NCI-H1694 treated with DMSO at 0.1 percent for 48 hours (cell line): ENCODE measurements at regions not wholly inside any gene's neighbourhood (a gene's known extent, or its start where the extent isn't known, plus 50 kb on each side); places are given as distances from the start of the nearest gene placed in this dataset.
"Not testable (repeated sequence)": the region's sequence is repeated elsewhere in the genome, so short reads cannot be mapped to it uniquely, and the experiment has no call there.

Source experiments
- DNase-seq: peaks from one replicate; lab custom pipeline; 2025; lab: John Stamatoyannopoulos, UW

DNA sequence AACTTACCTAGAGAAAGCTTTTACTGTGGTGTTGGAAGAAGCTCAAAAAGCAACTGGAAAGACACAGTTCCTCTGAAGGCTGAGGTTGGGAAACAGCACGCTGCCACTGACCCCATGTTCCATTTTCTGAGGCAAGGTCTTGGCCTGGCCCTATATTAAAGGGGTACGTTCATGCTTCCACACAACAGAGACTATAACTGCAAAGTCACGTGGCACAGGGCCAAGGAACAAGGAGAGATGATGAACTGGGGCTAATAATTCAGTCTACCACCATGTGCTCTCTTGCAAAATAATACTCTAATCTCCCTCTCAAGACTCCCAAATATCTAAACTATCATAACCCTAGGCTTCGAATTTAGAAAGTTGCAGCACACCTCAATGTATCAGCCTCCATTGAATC lies 381.6 kb downstream of the DSEL start:
- no peak for DNase-seq

DNA sequence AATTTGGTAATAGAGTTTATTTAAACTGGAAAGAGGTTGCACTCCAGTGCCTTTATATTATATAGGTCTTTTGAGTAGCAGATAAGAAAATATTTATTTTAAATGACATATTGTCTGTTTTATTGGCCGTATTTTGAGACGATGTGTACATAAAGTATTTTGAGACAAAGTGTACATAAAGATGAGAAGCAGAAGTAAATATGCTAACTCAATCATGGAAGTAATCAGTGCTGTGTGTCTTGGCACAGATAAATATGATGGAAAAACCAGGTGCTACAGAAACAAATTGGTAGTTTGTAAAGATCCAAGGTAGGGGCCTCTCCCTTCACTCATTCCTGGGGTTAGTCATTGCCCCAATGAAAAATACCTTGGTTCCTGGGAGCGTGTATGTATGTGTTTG lies 382.9 kb downstream of the DSEL start:
- no peak for DNase-seq

DNA sequence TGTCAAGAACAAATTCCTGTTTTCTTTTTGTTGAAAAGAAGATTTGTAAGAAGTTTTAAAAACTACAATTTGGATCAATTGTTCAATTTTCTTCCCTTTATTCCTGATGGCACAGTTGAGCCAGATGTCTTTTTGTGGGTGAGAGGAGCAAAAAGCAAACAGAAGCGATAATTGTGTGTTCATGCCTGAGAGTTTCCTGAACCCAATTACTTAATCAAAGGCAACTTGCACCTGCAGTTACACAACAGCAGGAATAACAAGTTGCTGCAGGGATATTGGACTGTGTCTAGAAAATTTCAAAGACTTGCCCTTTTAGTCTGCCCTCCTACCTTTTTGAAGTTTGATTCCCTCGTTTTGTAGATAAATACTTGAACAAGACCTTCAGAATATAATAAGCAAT lies 383.6 kb downstream of the DSEL start:
- peak; percentile 53 for DNase-seq

DNA sequence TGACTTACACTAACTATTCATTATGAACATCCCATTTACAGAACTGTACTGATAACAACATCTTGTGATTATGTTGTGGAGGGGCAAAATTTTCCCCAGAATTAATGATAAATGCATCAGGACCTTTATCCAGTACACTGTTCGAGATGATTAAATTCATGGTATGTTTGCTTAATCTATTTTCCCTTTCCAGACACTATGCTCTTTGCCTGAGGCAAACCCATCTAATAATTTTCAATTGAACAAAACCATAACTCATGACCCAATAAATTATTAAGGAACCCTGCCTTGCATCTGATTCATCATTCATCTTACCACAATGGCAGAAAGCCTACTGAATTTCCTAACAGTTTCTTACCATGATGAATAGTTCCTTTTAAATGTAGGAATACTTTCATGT lies 385.0 kb downstream of the DSEL start:
- no peak for DNase-seq

DNA sequence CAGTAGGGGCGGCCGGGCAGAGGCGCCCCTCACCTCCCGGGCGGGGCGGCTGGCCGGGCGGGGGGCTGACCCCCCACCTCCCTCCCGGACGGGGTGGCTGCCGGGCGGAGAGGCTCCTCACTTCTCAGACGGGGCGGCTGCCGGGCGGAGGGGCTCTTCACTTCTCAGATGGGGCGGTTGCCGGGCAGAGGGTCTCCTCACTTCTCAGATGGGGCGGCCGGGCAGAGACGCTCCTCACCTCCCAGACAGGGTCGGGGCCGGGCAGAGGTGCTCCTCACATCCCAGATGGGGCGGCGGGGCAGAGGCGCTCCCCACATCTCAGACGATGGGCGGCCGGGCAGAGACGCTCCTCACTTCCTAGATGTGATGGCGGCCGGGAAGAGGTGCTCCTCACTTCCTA lies 389.8 kb downstream of the DSEL start:
- DNase-seq, result not testable (repeated sequence)

DNA sequence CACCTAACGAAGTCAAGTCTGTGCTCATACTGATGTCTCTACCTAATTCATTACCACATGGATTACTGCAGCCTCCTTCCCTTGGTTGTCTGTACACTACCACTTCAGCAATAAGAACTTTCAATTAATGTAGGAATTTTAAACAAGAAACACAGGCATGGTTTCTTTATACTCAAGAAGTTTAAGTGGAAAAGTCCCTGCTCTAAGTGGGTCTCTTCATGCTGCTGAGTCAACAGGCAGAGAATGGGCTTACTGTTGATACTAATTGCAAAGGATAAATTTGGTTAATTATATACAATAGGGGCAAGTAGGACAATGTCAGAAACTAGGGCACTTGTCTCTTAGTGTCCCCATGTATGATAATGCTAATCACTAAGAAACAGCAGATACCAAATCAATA lies 392.6 kb downstream of the DSEL start:
- DNase-seq, result no peak

DNA sequence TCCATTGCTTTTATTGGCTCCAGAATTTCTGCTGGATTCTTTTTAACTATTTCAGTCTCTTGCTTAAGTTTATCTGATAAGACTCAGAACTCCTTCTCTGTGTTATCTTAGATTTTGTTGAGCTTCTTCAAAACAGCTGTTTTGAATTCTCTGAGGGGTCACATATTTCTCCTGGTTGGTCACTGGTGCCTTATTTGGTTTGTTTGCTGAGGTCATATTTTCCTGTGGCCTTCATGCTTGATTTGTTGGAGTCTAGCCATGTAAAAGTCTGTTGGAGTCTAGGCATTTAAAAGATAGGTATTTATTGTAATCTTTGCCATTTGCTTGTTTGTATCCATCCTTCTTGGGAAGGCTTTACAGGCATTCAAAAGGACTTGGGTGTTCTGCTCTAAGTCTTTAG lies 398.7 kb downstream of the DSEL start:
- DNase-seq, result no peak

DNA sequence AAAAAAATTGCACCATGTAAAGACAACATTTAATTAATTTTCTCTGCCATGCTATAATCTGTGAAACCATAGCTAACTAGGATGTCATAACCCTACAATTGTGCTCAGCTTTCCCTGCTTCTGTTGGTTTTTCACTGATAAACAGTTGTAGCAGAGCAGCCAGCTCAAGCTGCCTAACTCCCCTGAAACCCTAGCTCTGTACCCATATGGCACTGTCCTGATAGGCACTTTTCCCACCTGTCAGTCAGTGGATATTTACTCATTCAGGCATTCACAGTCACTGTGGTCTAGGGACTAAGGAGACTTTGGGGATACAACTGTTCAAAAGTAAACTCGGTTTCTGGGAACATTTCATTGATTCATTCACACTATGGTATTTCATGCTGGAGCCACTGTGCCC lies 407.0 kb downstream of the DSEL start:
- DNase-seq, result peak; percentile 69

DNA sequence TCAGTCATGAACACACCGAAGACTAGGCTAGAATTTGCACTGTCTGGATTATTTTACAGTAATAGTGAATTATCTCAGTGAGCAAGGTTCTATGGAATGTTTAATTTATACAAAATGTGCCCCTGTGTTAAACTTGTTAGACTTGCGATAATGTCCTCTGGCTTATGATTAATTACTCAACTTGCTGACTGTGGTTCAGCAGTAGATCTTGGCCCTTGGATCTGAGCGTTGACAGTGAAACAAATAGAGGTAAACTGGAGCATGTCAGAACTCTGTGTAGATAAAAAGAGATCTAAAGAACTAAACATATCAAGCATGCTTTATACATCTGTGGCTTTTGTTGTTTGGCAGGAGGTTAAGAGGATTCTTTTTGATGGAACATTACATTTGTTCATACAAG lies 407.6 kb downstream of the DSEL start:
- peak; percentile 27 for DNase-seq

DNA sequence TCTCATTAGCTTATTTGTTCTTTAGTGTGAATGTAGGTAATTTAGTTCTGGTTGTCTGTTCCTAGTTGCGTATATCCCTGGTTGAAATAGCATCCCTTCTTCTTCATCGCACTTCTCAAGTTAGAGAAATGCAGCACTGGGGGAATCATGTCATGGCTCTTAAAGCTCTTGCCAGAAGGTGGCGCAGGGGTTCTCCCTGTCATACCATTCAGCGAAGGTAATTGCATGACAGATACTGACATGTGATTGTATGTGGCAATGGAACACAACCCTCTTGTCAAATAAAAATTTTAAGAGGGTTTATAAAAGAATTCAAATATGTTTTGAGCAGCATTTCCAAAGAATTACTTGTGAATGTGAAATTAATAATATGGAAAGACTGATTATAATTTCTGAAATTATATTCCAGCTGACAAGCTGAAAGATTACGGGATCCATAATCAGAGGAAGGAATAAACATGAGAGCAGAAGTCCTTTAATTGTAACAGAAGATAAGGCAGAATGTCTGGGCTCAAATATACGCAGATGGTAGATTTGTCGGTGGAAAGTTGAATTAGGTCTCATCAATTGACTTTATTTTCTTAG lies 411.7 kb downstream of the DSEL start:
- peak; percentile 75 for DNase-seq

DNA sequence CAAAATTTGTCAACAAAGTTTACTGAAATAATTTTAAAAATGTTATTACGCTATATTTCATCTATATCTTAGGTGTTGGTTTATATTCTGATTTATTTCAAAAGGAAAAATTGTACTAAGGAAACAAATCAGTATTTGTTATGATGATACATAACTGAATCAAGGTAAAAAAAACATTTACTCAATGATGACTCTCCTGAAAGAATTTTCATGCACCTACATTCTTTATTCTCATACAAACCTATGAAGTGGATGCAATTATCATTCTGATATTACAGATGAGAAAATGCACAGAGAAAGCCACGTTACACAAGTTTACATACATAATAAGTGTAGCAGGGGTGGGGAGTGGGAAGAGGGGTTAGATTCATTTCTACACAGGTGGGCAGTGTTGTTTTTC lies 422.4 kb downstream of the DSEL start:
- no peak for DNase-seq

DNA sequence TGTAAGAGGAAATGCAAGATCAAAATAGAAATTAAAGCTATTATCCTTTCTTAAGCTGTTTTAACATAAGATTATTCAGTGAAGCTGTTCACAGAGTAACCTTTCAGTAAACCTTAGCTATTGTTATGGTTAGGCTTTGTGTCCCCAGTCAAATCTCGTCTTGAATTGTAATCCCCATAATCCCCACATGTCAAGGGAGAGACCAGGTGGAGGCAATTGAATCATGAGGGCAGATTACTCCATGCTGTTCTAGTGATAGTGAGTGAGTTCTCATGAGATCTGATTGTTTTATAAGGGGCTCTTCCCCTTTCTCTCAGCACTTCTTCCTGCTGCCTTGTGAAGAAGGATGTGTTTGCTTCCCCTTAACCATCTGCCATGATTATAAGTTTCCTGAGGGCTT lies 424.4 kb downstream of the DSEL start:
- DNase-seq, result no peak

DNA sequence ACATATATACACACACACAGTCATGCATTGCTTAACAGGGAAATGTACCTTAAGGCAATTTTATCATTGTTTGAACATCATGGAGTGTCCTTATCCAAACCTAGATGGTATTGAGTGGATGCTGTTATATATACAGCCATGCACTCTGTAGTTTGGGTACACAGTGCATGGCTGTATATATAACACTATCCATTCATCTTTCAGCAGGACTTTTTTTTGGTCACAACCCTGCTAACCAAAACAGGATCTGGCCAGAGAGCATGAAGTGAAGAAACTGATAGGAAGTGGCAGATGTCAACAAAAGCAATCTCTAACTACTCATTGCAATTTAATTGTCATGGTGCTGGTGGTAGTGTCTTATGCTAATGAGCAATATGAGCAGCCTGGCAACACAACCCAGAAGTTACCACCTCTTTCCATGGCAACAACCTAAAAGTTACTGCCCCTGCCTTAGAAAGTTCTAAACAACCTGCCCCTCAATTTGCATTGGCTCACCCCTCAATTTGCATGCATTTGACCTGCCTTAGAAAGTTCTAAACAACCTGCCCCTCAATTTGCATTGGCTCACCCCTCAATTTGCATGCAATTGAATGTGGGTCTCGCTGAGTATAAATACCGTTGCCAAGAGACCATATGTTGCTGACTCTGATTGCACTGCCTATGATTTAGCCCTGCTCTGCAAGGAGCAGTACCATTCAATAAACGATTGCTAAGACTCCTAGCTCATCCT lies 434.9 kb downstream of the DSEL start:
- DNase-seq, result no peak

DNA sequence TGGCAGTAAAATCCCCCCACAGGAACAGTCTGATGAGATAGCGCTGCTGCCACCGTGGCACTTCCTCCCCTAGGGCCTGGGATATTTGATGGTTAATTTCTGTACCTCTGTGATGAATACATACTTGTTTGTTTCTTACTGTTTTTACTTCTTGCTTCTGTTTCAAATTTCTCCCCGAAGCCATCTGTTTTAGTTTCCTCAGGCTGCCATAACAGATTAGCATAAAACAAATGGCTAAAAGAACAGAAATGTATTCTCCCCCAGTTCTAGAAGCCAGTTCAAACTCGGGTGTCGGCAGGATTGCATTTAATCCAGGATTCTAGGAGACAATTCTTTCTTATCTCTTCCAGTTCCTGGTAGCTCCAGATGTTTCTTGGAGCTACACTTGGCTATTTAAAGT lies 435.9 kb downstream of the DSEL start:
- DNase-seq, result no peak

DNA sequence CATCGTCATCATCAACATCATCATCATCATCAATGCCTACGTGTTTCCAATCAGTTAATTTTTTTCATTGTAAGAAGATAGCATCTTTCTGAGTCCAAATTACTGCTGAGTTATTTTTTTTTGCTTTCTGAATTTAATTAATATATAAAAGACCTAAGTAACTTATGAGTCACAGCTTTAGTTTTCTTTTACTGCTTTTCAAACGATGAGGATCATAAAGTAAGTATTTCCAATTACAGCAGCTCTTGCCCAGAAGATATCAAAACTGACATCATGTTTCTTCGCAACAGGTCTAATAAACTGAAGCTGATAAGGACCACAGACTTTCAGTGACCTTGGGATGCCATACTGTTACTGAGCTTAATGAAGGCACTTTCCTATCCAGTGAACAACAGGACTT lies 442.2 kb downstream of the DSEL start:
- no peak for DNase-seq

DNA sequence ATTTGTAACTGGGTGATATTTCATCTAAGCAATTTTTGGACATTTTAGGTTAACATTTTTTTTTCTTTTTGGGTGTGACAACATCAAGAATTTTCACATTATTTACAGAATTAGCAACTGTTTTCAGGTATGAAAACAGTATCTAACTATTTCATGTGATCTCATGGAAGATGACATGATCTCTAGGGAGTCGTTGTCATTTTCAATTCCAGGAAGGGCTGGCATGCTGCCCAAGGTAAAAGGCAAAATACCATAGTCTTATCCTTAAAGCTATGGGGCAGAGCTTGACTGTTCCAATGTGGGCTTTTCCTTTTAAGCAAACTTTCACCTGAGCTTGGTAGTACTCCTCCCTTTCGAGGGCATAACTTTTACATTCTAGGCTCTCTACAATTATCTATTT lies 443.7 kb downstream of the DSEL start:
- no peak for DNase-seq

DNA sequence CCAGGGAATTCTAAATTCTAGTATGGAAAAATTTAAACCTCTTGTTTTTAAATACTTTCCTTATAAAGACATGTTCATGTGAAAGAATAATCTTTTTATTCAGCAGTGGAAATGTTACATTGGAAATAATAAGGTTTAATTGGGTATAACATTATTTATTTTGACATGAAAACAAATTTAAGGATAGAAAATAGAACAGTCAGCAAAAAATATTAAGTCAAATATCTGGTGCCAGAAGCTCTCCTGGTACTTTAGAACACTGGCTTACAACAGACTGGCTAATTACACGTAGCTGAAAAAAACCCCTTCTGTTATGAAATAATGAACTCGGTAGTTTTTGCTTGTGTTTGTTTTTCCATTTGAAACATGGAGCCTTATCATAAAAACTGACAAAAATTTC lies 447.9 kb downstream of the DSEL start:
- DNase-seq, result peak; percentile 40

DNA sequence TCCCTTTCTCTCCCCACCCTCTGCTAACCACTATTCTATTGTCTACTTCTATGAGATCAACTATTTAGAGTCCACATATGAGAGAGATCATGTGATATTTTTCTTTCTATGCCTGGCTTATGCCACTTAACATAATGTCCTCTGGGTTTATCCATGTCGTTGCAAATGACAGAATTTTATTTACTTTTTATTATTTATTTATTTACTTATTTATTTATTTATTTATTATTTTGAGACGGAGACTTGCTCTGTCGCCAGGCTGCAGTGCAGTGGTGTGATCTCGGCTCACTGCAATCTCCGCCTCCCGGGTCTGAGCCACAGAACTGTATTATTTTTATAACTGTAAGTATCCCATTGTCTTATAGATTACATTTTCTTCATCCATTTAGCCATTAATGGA lies 443.4 kb upstream of the CDH19 start:
- DNase-seq, result no peak

DNA sequence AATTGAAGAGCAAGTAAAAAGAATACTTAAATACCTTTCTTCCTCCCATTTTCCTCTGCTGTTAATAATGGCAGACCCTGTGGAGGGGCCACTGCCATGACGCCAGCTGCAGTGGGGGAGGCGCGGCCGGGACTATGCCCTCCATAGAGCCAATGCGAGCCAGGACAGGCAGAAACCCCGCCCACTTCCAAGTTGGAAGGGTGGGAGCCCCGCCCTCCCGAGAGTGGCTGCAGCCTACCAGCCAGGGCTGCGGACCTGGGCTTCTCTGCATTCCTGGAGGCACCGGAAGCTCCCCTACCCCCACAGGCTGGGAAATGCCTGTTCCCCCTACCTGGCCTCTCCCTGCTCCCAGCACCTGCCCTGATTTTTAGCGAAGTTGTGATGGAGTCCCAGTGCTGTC lies 439.4 kb upstream of the CDH19 start:
- DNase-seq, result no peak

DNA sequence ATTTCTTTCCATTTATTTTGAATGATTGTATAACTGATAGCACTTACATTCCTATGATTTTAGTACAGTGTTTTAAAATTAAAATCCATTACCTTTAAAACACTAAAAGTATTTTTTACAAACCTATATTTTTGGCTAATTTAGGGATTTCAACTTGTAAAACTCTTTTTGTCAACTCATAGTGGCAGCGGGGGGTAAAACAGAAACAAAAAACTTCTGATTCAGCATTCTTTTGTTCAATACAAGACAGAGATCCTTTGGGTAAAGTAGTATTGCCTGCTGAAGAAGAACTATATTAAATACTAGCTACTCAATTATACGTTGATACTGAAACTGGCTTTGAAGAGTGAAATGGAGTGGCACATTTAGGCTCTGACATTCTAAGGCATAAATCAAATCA lies 437.4 kb upstream of the CDH19 start:
- no peak for DNase-seq

DNA sequence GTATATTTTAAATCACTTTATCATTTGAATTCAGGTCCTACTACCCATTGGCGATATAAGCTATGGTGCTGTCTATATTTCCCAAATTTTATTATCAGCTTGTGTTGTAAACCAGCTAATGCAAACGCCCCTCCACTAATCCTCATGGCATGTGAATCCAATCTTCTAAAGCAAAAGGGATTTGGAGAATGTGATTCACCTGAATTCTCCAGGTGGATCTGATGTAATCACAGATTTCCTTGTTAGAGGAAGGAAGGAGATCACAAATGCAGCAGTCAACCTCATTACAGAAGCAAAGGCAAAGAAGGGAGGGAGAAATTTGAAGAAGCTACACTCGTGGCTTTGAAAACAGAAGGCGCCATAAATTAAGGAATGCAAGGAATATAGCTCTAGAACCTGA lies 431.1 kb upstream of the CDH19 start:
- DNase-seq, result no peak

DNA sequence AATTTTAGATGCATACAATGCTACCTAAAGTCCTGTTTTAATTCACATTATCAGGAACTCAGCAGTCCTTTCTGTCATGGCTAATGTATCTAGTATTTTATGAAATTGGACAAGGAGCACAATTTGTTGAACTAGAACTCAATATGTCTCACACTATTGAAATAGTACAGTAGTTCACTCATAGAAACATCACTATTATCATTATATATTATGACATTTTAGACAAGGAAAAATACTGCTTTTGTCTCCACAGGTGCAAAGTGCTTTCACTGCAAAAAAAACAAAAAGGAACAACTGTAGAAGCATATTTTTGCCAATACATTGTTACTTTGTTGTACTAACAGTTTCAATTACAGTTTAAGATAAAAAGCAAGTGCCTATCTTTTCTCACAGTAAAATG lies 419.2 kb upstream of the CDH19 start:
- no peak for DNase-seq

DNA sequence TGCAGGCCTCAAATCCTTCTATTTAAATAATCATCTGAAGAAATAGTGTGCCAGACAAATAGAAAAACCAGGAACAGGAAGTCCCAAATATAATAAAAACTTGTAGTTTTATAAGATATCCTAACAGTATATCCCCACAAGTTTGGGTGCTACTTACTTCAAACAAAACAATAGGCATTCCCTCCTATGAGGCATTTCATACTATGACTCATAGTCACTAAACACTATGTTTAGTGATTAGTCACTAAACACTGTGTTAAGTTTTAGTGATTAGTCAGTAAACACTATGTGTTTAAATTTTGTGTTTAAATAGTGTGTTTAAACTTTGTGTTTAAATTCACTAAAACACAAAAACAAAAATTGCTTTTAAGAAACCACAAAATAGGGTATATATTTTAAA lies 407.0 kb upstream of the CDH19 start:
- DNase-seq, result no peak

DNA sequence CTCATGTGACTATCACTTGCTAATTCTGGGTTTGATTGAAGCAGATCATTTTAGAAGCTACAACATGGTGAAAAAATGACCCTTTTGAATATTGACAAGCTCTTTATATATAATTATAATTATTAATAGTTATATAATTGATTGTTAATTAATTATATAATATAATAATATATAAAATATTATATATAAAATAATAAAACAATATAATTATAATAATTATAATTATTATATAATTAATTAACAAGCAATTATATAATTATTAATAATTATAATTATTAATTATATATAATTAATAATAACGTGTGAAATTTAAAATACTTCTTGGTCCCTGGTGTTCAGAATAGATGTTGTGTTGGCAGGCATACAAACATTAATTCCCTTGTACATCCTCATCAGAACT lies 404.1 kb upstream of the CDH19 start:
- no peak for DNase-seq
